ENCODE measurements at regions not wholly inside any gene's neighbourhood (a gene's known extent, or its start where the extent isn't known, plus 50 kb on each side); places are given as distances from the start of the nearest gene placed in this dataset.

- no peak for DNase-seq
These were observed 110.1 kb upstream of the TPM1 start for GRCh38 chr15:62932436-62932835.

- DNase-seq, result peak in 1 of 51 donors; percentile 17
These were observed 109.2 kb upstream of the TPM1 start for GRCh38 chr15:62933386-62933785.

GRCh38 chr15:62934236-62934971 lies 108.1 kb upstream of the TPM1 start:
- peak in 1 of 51 donors; percentile 5 for DNase-seq

- no peak for DNase-seq
These were observed 107.1 kb upstream of the TPM1 start for GRCh38 chr15:62935300-62936081.

GRCh38 chr15:62938825-62939224 lies 103.7 kb upstream of the TPM1 start:
- DNase-seq, result peak in 1 of 51 donors; percentile 2

GRCh38 chr15:62940093-62940754 lies 102.3 kb upstream of the TPM1 start:
- DNase-seq, result no peak

- DNase-seq, result peak in 44 of 51 donors; percentile 6 to 84 (median 45)
These were observed 101.7 kb upstream of the TPM1 start for GRCh38 chr15:62940755-62941361.

- DNase-seq, result peak in 1 of 51 donors; percentile 20
These were observed 100.8 kb upstream of the TPM1 start for GRCh38 chr15:62941699-62942098.

- no peak for DNase-seq
These were observed 100.1 kb upstream of the TPM1 start for GRCh38 chr15:62942428-62942827.

GRCh38 chr15:62945063-62945462 lies 97.5 kb upstream of the TPM1 start:
- DNase-seq, result no peak

GRCh38 chr15:62945760-62946159 lies 96.8 kb upstream of the TPM1 start:
- DNase-seq, result no peak

GRCh38 chr15:62946940-62947339 lies 95.6 kb upstream of the TPM1 start:
- no peak for DNase-seq

- no peak for DNase-seq
These were observed 92.0 kb upstream of the TPM1 start for GRCh38 chr15:62950462-62950931.

- DNase-seq, result no peak
These were observed 91.1 kb upstream of the TPM1 start for GRCh38 chr15:62951481-62951880.

GRCh38 chr15:62953021-62953420 lies 89.5 kb upstream of the TPM1 start:
- no peak for DNase-seq

- DNase-seq, result no peak
These were observed 89.0 kb upstream of the TPM1 start for GRCh38 chr15:62953496-62954045.

GRCh38 chr15:62957130-62957529 lies 85.4 kb upstream of the TPM1 start:
- DNase-seq, result no peak

GRCh38 chr15:62958528-62959363 lies 83.8 kb upstream of the TPM1 start:
- DNase-seq, result peak in 17 of 51 donors; percentile 3 to 48 (median 12)

GRCh38 chr15:62961134-62961533 lies 81.4 kb upstream of the TPM1 start:
- no peak for DNase-seq

All from hypothalamus (tissue), 51 donors.